ENCODE measurements at regions not wholly inside any gene's neighbourhood (a gene's known extent, or its start where the extent isn't known, plus 50 kb on each side); places are given as distances from the start of the nearest gene placed in this dataset.
"Not testable (repeated sequence)": the region's sequence is repeated elsewhere in the genome, so short reads cannot be mapped to it uniquely, and the experiment has no call there.

GRCh38 chr21:5055996-5056962 lies 5465.1 kb upstream of the TPTE start:
- TF ChIP-seq CTCF (conservative IDR thresholded peaks at IDR 0.05; ENCODE audit: low read depth, low read length); RFX5 (IDR thresholded peaks at IDR 0.05; ENCODE audit: low read depth, low read length): not testable (repeated sequence)

Measured in IMR-90 (cell line).